Upper lobe of right lung (tissue), 1 donor: ENCODE measurements at regions not wholly inside any gene's neighbourhood (a gene's known extent, or its start where the extent isn't known, plus 50 kb on each side); places are given as distances from the start of the nearest gene placed in this dataset.

Experiments used
- ATAC-seq: fragments of 200-7000 bp; cut with Tn5 transposase; one replicate; pipeline ENCODE4 v1.9.1; 2020; ENCODE audit warnings: mild to moderate bottlenecking, moderate library complexity
- DNase-seq: peaks from one replicate; pipeline ENCODE4 v3.0.0-alpha.2; 2020
- H3K27ac ChIP-seq: fragments of 200-600 bp; one replicate; pipeline ENCODE4 v1.8.0; 2022
- H3K27me3 ChIP-seq: fragments of 200-600 bp; one replicate; pipeline ENCODE4 v1.8.0; 2022; ENCODE audit warnings: mild to moderate bottlenecking
- H3K36me3 ChIP-seq: fragments of 200-600 bp; one replicate; pipeline ENCODE4 v1.8.0; 2022
- H3K4me1 ChIP-seq: fragments of 200-600 bp; one replicate; pipeline ENCODE4 v1.8.0; 2022
- H3K4me3 ChIP-seq: fragments of 200-600 bp; one replicate; pipeline ENCODE4 v1.8.0; 2022; ENCODE audit warnings: mild to moderate bottlenecking
- H3K9me3 ChIP-seq: fragments of 200-600 bp; one replicate; pipeline ENCODE4 v1.8.0; 2022
- CTCF ChIP-seq: fragments of 200-600 bp; IDR thresholded peaks from one replicate; pipeline ENCODE4 v1.8.0; 2022; ENCODE audit warnings: antibody characterized with exemption
- intact Hi-C: fragments of 100-400 bp; cut with DNase I; formaldehyde crosslinking; loops from one replicate; pipeline ENCODE4 v1.11.0; 2022
- donor health status: DM: no; HTN: yes; CAD: no; lungs with severe emphysema.

GRCh38 chr5:74098456-74098855, 472.5 kb downstream of the ARHGEF28 start:
- Histone ChIP-seq H3K27me3 (no peaks in the 10 kb centered on the region), H3K9me3 (no peaks in the 10 kb centered on the region), H3K36me3 (no peaks in the 10 kb centered on the region), H3K4me1 (peaks cover 4% of the 10 kb centered on the region), H3K27ac (no peak overlapping the region), H3K4me3 (no peak overlapping the region)
- intact Hi-C loops, result no loop called here
- TF ChIP-seq CTCF, result no peak
- ATAC-seq (no peak), DNase-seq (no peak)

- ATAC-seq (no peak), DNase-seq (no peak)
- Histone ChIP-seq H3K9me3 (no peaks in the 10 kb centered on the region), H3K36me3 (no peaks in the 10 kb centered on the region), H3K4me3 (no peak overlapping the region), H3K27me3 (no peaks in the 10 kb centered on the region), H3K27ac (no peak overlapping the region), H3K4me1 (peaks cover 4% of the 10 kb centered on the region)
- intact Hi-C loops, result no loop called here
- TF ChIP-seq CTCF, result no peak
Observed at GRCh38 chr5:74096325-74096724, 470.3 kb downstream of the ARHGEF28 start.

- Histone ChIP-seq H3K27ac (no peak overlapping the region), H3K4me1 (peaks cover 4% of the 10 kb centered on the region), H3K9me3 (no peaks in the 10 kb centered on the region), H3K4me3 (no peak overlapping the region), H3K27me3 (no peaks in the 10 kb centered on the region), H3K36me3 (no peaks in the 10 kb centered on the region)
- no peak for TF ChIP-seq CTCF
- intact Hi-C loops, result no loop called here
- DNase-seq, result no peak
- no peak for ATAC-seq
Observed at GRCh38 chr5:74095871-74096270, 469.9 kb downstream of the ARHGEF28 start.

- no peaks in the 10 kb centered on the region for H3K36me3 ChIP-seq
- no peaks in the 10 kb centered on the region for H3K9me3 ChIP-seq
- H3K4me3 ChIP-seq, result no peak overlapping the region
- peaks cover 4% of the 10 kb centered on the region for H3K4me1 ChIP-seq
- ATAC-seq, result no peak
- TF ChIP-seq CTCF, result no peak
- no peaks in the 10 kb centered on the region for H3K27me3 ChIP-seq
- DNase-seq, result no peak
- intact Hi-C loops, result no loop called here
- H3K27ac ChIP-seq, result no peak overlapping the region
Observed at GRCh38 chr5:74094782-74095108, 468.7 kb downstream of the ARHGEF28 start.

- no peaks in the 10 kb centered on the region for H3K27me3 ChIP-seq
- H3K36me3 ChIP-seq, result no peaks in the 10 kb centered on the region
- H3K27ac ChIP-seq, result no peak overlapping the region
- H3K4me1 ChIP-seq, result peaks cover 4% of the 10 kb centered on the region
- no peak overlapping the region for H3K4me3 ChIP-seq
- ATAC-seq (no peak), DNase-seq (no peak)
- no peaks in the 10 kb centered on the region for H3K9me3 ChIP-seq
- TF ChIP-seq CTCF, result no peak
- intact Hi-C loops, result no loop called here
Observed at GRCh38 chr5:74094096-74094781, 468.2 kb downstream of the ARHGEF28 start.

- Histone ChIP-seq H3K4me1 (no peaks in the 10 kb centered on the region), H3K27me3 (no peaks in the 10 kb centered on the region), H3K4me3 (no peak overlapping the region), H3K36me3 (no peaks in the 10 kb centered on the region), H3K9me3 (no peaks in the 10 kb centered on the region), H3K27ac (no peak overlapping the region)
- no peak for TF ChIP-seq CTCF
- intact Hi-C loops, result no loop called here
- DNase-seq (no peak), ATAC-seq (no peak)
Observed at GRCh38 chr5:74093561-74093960, 467.6 kb downstream of the ARHGEF28 start.
